NCI-H345 treated with DMSO at 0.1 percent for 48 hours (cell line): ENCODE measurements at regions not wholly inside any gene's neighbourhood (a gene's known extent, or its start where the extent isn't known, plus 50 kb on each side); places are given as distances from the start of the nearest gene placed in this dataset.
"Not testable (repeated sequence)": the region's sequence is repeated elsewhere in the genome, so short reads cannot be mapped to it uniquely, and the experiment has no call there.

Experiments used
- DNase-seq: peaks from one replicate; lab custom pipeline; 2025; ENCODE audit not compliant: unreplicated experiment; lab: John Stamatoyannopoulos, UW

DNA sequence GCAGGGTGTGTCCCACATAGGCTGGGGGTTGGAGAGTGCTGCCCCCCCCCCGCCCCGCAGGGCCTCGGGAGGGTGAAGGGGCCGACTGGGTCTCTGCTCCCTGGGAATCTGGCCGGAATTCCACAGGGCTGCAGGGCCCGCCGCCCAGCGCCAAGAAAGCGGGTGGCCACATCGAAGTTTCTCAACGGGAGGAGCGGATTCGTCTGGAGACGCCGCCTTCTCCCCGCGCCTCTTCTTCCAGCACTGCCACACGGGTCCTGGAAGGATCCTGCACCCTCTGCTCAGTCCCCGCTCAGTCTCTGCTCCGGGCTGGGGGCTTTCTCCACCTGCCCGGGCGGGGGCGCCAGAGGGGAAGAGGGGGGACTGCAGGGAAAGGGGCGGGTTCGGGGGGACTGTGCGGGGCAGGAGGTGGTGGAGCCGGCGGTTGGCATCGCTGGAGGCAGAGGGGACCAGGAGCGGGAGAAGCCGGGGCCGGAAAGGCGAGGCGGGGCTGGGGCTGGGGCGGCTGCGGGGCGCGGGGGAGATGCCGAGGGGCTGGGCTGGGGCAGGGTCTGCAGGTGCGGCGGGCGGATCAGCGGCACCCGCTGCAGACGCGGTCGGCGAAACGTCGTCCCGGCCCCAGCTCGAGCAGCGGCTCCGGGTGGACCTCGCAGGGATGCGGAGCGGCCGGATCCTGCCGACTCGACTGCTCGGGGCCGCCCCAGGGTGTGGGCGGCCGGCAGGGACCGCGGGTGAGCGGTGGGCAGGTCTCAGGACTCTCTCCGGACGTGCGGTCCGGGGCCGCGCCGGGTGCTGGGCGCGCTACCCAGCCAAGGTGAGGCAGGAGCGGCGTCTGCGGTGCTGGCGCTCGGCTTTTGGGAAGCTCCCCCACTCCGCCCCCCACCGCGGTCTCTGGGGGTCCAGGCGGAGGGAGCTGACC is 811.4 kb upstream of the TMEM132C start:
- DNase-seq = no peak

DNA sequence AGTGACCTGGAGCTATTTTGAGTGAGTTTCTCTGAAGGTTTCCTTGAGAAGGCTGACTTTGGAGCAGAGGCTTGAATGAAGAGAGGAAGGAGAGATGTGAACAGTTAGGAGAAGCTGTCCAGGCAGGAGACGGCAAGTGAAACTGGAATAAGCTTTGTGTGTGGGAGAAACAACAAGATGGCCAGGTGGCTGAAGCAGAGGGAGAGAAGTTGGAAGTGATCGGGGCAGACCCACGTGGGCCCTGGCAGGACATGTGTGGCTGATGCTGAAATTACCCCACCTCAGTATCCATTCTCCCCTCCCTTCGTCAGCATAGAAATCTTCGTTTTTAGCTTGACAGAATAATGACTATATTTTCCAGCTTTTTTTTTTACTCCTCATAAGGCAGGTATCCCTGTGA is 809.2 kb upstream of the TMEM132C start:
- DNase-seq = no peak

DNA sequence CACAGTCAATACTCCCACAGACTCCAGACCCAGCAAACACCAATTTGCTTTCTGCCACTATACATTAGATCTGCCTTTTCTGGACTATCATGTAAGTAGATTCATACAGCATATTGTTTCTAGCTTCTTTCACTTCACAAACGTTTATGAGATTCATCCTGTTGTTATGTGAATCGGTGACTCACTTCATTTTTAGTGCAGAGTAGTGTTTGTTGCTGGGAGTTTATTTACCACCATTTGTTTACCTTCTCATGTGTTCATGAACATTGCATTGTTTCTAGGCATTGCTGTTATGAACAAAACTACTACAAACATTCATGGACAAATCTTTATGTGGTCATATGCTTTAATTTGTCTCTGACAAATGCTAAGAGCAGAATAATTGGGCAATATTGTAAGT is 807.8 kb upstream of the TMEM132C start:
- no peak for DNase-seq

DNA sequence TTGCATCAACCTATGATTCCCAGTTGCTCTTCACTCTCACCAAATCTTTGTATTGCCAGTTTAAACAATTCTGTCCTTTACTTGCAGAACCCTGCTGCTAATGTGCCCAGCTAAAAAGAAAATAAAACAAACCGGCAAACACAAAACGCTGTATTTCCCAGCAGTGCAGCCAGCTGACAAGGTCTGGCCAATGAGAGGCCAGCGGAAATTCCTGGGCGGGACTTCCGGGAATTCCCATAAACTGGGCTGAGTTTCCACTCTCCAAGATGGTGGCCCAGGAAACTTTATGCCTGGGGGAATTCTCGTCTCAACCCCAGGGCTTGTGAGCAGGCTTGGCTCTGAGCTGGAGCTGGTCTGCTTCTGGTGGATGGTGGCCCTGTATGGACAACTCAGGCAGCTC is 807.3 kb upstream of the TMEM132C start:
- DNase-seq = no peak

DNA sequence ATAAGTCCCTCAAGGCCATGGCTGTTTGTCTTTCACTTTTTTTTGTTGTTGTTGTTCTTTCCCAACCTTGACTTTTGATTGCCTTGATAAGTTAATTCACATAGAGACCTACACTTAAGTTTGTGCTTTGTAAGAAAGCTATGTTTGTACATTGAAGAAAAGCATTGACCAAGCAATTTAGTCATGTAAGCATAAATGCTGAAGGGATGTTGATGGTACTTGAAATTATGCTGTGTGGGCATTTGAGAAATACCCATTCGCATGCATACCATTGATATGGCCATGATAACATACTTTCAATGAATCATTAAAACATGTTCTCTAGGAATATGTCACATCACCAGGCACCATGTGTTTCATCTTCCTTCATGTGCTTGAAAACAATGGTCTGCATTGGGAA is 803.7 kb upstream of the TMEM132C start:
- DNase-seq = no peak

DNA sequence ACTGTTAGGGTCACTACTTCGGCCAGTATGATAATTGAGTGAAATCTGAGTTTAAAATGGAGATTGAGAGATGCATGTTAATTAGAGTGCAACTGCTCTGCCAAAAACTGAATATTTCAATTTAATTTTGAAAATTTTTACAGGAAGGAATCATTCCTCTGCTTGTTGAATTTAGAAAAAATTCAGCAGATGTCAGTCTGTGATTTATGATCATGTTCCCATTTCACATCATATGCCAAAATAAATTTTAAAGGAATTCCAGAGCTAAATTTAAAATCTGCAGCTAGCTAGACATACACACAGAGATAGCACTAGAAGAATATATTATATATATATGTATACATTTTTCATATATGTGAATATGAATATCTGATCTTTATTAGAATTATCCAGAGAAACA is 797.6 kb upstream of the TMEM132C start:
- no peak for DNase-seq

DNA sequence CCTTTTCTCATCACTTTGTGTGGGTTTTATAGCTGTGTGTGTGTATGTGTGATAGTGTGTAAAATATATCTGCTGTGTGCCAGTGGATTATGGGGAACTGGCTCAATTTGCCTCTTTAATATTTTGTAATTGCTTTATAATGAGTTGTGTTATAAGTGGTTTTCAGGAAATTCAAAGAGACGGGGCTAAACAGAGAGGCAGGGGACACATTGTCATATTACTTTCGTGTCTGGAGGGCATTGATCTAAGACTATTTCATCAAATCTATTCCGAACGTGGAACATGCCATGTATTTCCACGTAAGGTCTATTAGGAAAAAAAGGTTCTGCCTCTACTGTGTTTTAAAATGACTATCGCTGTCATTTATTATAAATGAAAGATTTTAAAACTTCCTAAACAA is 793.2 kb upstream of the TMEM132C start:
- no peak for DNase-seq

DNA sequence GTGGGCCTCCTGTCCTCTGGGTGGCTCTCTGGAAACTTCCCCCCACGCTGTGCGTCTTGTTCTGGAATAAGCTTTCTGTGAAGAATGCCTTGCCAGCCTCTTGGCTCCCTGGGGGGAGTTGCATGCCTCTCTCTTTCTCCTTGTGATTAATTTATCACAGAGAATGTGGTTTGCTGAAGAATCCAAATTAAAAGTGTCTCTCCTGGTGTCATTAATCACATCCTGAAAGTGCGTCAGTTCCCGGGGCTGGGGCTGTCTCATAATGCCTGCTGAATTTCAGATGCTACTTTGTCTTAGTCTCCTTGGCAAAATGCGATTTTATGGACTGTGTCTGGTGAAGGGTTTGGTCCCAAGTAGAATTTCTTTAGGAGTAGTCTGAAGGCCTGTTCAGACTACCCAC is 787.7 kb upstream of the TMEM132C start:
- DNase-seq = no peak

DNA sequence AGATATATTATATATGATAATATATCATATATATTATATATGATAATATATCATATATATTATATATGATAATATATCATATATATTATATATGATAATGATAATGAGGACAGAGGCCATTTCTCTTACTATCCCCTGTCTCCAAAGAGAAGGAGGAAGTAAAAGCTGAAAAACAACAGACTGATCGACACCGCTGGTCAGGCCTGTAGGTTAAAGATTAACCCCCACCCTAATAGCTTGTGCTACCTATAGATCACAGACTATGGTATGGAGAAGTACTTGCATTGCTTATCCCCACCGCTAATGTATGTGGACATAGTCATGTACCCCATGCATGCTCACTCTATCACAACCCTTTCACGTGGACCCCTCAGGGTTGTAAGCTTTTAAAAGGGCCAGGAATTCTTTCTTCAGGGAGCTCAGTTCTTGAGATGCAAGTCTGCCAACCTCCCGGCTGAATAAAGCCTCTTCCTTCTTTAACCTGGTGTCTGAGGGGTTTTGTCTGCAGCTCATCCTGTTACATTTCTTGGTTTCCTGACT is 786.1 kb upstream of the TMEM132C start:
- DNase-seq = no peak

DNA sequence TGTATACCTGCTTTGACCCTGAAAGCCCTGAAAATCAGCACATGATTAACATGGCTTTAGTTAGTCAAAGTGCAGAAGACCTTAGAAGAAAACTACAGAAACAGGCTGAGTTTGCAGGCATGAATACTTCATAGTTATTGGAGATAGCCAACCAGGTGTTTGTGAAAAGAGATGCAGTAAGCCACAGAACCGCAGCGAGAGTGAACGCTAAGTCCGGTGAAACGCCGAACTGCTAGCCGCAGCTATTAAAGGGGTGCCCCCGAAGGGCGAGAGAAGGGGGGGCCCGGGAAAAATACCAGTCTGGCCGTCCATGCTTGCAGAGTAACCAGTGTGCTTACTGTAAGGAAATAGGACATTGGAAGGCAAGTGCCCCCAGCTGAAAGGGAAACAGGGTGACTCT is 784.0 kb upstream of the TMEM132C start:
- DNase-seq = no peak

DNA sequence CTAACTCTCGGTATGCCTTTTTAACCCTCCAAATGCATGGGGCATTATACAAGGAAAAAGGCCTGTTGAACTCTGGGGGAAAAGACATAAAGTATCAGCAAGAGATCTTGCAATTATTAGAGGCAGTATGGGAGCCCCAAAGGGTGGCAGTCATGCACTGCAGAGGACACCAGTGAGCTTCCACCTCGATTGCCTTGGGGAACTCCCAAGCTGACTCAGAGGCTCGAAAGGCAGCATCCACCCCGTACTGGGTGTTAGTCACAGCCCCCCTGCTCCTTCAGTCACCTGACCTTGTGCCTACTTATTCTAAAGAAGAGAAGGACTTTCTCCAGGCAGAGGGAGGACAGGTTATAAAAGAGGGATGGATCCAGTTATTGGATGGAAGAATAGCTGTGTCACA is 781.4 kb upstream of the TMEM132C start:
- DNase-seq = no peak

DNA sequence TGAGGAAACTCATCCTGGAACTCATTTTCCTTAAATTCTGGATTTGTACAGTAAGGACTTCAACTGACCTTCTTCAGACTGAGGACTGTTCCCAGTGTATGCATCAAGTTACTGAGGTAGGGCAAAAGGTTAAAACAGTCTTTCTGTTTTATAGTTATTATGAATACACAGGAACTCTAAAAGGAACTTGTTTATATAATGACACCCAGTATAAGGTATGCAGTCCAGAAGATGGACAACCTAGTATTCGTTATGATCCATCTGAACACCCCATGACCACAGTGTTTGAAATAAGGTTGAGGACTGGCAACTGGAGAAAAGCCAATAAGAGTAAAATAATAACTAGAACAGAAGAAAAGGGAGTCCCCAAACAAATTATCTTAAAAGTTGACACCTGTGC is 779.9 kb upstream of the TMEM132C start:
- no peak for DNase-seq

DNA sequence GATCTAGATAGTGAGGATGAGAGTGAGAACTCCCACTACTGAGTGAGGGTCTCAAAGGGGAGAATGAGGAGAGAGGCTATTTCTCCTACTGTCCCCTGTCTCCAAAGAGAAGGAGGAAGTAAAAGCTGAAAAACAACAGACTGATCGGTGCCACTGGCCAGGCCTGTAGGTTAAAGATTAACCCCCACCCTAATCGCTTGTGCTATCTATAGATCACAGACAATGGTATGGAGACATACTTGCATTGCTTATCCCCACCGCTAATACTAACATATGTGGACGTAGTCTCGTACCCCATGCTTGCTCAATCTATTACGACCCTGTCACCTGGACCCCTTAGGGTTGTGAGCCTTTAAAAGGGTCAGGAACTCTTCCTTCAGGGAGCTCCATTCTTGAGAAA is 777.9 kb upstream of the TMEM132C start:
- no peak for DNase-seq

DNA sequence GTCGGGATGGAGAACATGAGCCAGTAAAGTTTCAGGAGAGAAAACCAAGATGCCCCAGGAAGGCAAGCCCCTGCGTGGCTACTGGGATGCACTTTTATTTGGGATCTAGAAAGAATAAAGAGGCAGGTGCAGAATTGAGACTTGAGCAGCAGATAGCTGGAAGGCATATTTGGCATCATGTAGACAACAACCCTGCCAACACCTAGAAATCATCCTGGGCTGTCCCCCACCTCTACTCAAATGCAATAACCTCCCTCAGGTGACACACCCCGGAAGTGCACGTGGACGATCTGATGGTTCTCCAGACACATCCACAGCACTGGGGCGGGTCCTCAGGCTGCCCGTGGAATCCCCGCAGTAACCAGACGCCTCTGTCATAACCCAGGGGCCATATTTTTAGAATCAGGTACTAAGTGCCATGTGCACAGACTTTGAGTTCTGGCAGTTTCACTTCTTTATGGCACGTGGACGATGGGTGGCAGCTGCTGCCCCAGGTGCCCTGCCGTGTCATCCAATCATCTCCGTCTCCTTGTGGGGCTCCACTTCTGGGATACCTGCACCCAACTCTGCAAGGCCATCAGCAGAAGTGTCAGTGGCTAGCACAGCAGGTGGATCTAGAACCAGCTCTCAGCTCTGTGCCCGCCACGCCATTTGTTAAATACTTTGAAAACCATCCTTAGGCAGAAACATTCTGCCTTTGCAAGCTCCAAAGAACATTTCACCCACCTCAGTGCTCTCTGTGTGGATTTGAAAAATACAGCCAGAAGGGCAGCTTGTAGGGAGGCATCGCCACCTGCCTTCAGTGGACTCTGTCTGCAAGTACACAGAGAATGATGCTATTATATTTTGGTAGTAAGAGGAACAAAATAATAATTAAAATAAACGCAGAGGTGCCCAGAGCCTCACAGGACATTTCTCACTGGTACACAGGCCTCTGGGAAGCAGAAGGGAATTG is 771.7 kb upstream of the TMEM132C start:
- DNase-seq = no peak

DNA sequence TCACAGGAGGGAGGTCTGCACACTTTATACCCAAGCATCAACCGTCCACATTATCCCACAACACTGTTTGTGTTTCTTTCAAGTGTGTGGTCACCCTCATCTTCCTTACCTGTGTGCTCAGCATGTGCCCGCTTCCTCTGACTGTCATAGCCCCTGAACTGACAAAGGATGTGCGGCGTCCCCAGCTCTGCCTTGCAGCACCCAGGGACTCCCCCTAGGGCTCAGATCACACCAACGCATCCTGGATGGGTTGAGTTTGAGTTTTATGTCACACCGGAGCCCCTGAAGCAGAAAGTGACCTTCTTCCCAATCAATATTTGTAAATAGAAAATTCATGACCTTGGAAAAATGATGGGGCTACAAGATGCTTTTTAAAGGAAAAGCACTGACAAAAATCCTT is 770.7 kb upstream of the TMEM132C start:
- DNase-seq = no peak

DNA sequence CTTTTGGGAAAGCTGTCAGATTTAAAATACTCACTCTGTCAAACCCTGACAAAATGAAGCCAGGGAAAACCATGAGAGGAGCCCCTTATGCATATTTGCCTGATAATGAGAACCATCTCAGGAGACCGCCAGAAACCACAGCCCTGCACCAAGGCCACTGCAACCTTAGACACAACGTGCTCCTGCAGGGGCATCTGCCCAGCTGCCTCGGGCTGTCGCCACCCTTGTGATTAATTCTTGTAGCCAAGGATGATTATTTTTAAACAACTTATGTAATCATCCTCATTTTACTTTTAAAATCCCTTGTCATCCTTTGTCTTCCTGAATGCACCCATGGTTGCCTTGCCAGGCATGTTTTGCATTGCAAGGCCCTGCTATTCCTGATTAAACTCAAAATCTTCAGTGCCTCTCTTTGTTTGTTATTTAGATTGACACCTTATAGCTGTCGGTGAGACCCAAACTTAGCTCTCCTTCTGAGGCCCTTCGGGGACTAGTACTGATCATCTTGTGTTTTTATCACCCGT is 766.4 kb upstream of the TMEM132C start:
- DNase-seq = no peak

DNA sequence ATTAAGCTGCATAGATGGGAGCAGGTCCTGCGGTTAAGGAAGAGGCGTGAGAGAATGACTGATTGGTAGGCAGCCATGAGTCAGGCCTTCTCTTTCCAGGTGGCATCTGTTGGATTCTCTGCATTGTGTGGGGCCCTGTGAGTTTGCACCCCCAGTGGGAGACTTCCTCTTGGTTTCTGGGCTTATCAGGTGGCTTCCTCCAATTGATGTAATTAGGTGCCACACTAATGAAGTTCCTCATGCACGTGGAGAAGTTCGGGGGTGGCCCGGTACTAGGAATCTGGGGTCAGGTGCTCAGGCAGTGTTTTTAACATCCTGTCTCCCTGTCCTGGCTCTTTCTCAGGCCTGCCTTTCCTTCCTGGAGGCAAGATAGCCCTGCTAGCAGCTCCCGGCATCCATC is 765.1 kb upstream of the TMEM132C start:
- no peak for DNase-seq

DNA sequence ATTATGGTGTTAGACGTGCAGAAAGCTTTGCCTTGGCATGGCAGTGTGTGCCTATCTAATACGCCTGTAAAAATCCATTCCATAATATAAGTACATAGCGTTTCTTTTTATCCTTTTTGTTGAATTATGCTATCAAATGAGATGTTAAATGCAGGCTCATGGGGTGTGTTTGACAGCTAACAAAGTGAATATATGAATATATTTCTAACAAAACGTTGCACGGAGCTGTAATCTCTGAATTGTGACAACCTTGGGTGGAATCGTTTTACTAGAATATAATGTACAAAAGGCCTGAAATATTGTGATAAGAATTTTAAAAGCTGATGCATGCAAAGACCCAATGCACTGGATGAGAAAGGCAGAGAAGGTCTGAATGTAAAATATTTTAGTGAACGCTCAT is 763.7 kb upstream of the TMEM132C start:
- no peak for DNase-seq

DNA sequence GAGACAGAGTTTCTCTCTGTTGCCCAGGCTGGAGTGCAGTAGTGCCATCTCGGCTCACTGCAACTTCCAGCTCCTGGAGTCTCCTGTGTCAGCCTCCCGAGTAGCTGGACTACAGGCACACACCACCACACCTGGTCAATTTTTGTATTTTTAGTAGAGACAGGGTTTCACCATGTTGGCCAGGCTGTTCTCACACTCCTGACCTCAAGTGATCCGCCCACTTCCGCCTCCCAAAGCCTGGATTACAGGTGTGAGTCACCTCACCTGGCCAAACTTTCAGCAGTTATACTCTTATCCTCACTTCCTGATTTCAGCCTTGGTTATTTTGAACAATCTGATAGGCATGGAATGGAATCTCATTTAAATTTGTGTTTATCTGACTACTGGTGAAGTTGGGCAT is 763.0 kb upstream of the TMEM132C start:
- DNase-seq = not testable (repeated sequence)

DNA sequence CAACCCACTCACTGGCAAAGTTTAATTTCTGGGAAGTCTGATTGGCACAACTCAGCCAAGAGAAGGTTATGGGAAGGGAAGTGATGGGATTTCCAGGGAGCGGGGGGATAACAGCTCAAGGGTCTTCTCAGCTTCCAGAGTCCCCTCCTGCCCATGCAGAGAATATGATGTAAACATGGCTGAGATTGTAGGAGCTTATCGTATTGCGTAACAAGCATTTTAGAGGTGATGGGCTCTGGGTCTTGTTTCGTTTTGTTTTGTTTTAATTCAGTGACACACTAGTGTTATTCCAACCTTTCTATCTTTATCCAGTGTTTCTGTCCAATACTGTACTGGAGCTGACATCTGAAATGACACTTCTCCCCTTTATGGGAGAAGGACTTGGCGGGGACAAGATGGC is 762.1 kb upstream of the TMEM132C start:
- DNase-seq = no peak

DNA sequence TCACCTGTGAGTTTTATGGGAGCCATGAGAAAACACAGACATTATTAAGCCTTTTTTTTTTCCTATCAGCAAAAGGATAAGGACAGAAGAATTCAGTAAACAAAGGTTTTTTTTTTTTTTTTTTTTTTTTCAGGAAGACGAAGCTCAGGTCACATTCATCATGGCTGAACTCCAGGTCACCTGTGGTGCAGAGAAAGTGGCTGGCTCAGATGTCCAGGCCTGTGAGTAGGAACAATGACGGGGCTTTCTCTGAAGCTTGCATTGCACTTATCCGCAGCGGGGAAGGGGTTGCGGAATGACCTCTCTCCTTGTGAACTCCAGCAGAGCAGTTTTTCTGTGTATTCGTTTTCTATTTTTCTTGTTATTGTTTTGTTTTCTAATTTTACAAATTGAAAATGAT is 759.6 kb upstream of the TMEM132C start:
- DNase-seq = no peak
